SU-DHL-6 (cell line): ENCODE measurements at regions not wholly inside any gene's neighbourhood (a gene's known extent, or its start where the extent isn't known, plus 50 kb on each side); places are given as distances from the start of the nearest gene placed in this dataset.
A peak's percentile ranks its signal among the peaks of the same experiment; 100 is the strongest.
"Not testable (repeated sequence)": the region's sequence is repeated elsewhere in the genome, so short reads cannot be mapped to it uniquely, and the experiment has no call there.

Experiments used
- H2AFZ ChIP-seq: fragments of 200-600 bp; sonication (generic); 2 replicates; pipeline ENCODE4 v1.6.1; 2014; ENCODE audit warnings: low read depth, mild to moderate bottlenecking, moderate library complexity, mixed read lengths, antibody characterized with exemption, low read length; ENCODE audit not compliant: severe bottlenecking
- H3F3A ChIP-seq: fragments of 200-600 bp; shearing (Covaris generic); 2 replicates; pipeline ENCODE4 v1.6.0; 2016; ENCODE audit warnings: antibody characterized with exemption, mild to moderate bottlenecking; ENCODE audit not compliant: insufficient read depth
- H3K27ac ChIP-seq: fragments of 200-600 bp; sonication (generic); 2 replicates; pipeline ENCODE4 v1.5.1; 2016; ENCODE audit warnings: low read depth, mild to moderate bottlenecking, low read length, moderate library complexity, mixed read lengths
- H3K27me3 ChIP-seq: fragments of 200-600 bp; sonication (generic), shearing (Covaris generic); 2 replicates; pipeline ENCODE4 v1.6.0; 2014; ENCODE audit warnings: mild to moderate bottlenecking, low read length
- H3K36me3 ChIP-seq: fragments of 200-600 bp; sonication (generic); 2 replicates; pipeline ENCODE4 v1.6.1; 2014; ENCODE audit warnings: mild to moderate bottlenecking, low read length, mixed read lengths
- H3K4me2 ChIP-seq: fragments of 300-600, 200-600 bp; shearing (Covaris generic), sonication (generic); 2 replicates; pipeline ENCODE4 v1.6.0; 2014; ENCODE audit warnings: low read length, low read depth, mild to moderate bottlenecking; ENCODE audit not compliant: poor library complexity, severe bottlenecking
- H3K4me3 ChIP-seq: fragments of 200-600 bp; sonication (generic); 2 replicates; pipeline ENCODE4 v1.5.1; 2014; ENCODE audit warnings: antibody characterized with exemption, low read length, mild to moderate bottlenecking, mixed read lengths; ENCODE audit not compliant: insufficient read depth, poor library complexity, severe bottlenecking
- H3K79me2 ChIP-seq: fragments of 200-600 bp; sonication (generic); 2 replicates; pipeline ENCODE4 v1.6.1; 2014; ENCODE audit warnings: mild to moderate bottlenecking, low read length, moderate library complexity; ENCODE audit not compliant: insufficient read depth
- H3K9ac ChIP-seq: fragments of 200-600 bp; sonication (generic); 2 replicates; pipeline ENCODE4 v1.7.0; 2014; ENCODE audit warnings: mild to moderate bottlenecking, low read length
- H3K9me2 ChIP-seq: fragments of 200-600 bp; sonication (generic); replicated peaks from 2 replicates; pipeline ENCODE4 v1.6.1; 2014; ENCODE audit warnings: low read length; ENCODE audit not compliant: insufficient read depth
- H3K9me3 ChIP-seq: fragments of 200-600 bp; sonication (generic); 2 replicates; pipeline ENCODE4 v1.6.1; 2014; ENCODE audit warnings: low read length, mixed read lengths; ENCODE audit not compliant: insufficient read depth
- H4K20me1 ChIP-seq: fragments of 200-600 bp; sonication (generic); 2 replicates; pipeline ENCODE4 v1.6.1; 2014; ENCODE audit warnings: low read depth, mild to moderate bottlenecking, antibody characterized with exemption, low read length, moderate library complexity, mixed read lengths
- EZH2phosphoT487 ChIP-seq: fragments of 200-600 bp; sonication (generic), shearing (Covaris generic); conservative IDR thresholded peaks from 2 replicates; pipeline ENCODE4 v1.6.1; 2018; ENCODE audit warnings: mild to moderate bottlenecking, antibody characterized with exemption, low read length, moderate library complexity, mixed read lengths
- TF ChIP-seq, protein P1 (sequence below): fragments of 200-600 bp; sonication (generic); IDR thresholded peaks from one replicate; pipeline ENCODE4 v1.5.1; 2017; ENCODE audit warnings: antibody characterized with exemption, mild to moderate bottlenecking, low read length, moderate library complexity; ENCODE audit not compliant: insufficient read depth, poor library complexity, severe bottlenecking

DNA sequence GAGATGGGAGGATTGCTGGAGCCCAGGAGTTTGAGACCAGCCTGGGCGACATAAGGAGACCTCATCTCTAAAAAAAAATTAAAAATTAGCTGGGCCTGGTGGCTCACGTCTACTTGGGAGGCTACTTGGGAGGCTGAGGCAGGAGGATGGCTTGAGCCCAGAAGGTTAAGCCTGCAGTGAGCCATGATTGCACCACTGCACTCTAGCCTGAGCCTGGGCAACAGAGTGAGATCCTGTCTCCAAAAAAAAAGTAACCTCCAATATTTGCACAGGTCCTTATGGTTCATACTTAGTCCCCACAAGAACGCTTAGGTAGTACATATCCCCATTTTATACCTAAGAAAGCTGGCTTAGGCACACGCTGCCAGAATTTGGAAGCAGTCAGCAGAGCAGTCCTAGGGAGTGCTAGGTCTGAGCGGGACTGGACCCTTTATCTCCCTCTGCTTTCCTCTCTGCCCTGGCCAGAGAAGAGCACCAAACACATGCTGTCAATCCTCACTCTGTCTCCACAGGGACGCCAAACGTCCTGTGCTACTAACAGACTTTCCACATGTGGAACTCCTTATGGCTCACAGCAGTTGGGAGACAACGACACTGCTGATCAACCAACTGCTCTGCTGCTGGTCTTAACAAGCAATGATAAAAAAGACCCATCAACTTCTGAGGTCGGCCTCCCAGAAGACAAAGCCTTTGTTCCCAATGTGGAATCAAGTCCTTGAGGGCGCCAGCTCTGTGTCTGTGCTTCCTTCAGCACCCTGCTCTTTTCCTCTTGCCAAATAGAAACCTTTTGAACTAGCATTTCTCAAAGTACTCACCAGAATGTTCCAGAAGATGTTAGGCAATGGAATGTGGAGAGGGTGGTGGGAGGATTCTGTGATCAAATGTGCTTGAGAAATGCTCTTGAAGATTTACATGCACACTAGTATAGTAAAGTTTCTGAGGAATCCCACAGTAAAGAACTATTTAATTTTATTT lies 226.3 kb upstream of the DTNBP1 start:
- H3K9me2 ChIP-seq = no peaks in the 10 kb centered on the region
- no peaks in the 10 kb centered on the region for H3K9me3 ChIP-seq
- no peaks in the 10 kb centered on the region; the same call in 1 of the 2 replicates for H3K27me3 ChIP-seq
- no peak overlapping the region for H3K9ac ChIP-seq
- H4K20me1 ChIP-seq = no peaks in the 10 kb centered on the region
- H2AFZ ChIP-seq = no peak overlapping the region
- no peaks in the 10 kb centered on the region for H3K79me2 ChIP-seq
- H3K4me2 ChIP-seq = no peak overlapping the region
- H3K4me3 ChIP-seq = no peak overlapping the region
- H3K36me3 ChIP-seq = no peaks in the 10 kb centered on the region
- H3K27ac ChIP-seq = no peak overlapping the region
- no peak for TF ChIP-seq EZH2phosphoT487
- TF ChIP-seq, protein P1, sequence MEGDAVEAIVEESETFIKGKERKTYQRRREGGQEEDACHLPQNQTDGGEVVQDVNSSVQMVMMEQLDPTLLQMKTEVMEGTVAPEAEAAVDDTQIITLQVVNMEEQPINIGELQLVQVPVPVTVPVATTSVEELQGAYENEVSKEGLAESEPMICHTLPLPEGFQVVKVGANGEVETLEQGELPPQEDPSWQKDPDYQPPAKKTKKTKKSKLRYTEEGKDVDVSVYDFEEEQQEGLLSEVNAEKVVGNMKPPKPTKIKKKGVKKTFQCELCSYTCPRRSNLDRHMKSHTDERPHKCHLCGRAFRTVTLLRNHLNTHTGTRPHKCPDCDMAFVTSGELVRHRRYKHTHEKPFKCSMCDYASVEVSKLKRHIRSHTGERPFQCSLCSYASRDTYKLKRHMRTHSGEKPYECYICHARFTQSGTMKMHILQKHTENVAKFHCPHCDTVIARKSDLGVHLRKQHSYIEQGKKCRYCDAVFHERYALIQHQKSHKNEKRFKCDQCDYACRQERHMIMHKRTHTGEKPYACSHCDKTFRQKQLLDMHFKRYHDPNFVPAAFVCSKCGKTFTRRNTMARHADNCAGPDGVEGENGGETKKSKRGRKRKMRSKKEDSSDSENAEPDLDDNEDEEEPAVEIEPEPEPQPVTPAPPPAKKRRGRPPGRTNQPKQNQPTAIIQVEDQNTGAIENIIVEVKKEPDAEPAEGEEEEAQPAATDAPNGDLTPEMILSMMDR = no peak
- no peaks in the 10 kb centered on the region for H3F3A ChIP-seq

DNA sequence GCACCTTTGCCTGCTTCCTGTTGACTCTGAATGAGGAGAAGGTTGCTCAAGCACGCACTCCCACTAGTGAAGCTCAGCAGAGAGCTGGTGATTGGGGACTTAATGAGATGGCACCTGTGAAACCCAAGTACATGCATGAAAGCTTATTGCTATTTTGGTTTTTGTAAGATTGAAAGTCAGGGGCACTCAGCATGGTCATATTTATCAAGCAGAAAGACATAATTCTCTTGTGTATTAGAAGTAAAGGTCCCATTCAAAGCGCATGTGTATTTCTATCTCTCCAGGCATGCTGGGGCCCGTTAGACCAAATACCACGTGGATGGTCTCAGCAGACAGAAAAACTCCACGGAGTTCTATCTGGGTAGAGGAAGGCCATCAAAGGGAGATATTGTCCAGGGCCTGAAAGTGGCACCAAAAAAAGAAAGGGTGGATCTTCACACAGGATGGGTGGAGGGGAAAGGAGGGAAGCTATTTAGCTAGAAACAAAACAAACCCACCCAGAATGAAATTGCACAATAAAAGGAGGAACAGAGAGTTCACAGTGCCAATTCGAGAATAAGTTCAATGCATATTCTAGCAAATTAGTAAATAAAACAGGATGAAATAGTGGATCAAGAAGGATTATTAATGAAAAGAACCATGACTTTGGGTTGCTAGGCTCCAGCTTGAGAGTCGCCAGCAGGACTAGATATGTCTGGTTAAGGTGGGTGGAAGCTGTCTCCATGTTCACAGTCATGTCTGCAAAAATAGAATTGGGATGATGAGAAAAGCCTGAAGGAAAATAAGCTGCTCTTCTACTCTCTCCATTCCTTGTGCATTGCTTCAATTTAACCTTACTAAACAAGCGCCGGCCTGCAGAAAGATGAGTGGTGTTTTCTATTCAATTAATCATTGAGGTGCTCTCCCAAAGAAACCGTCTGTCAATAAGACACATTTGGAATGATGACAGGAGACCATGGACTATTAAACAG lies 224.9 kb upstream of the DTNBP1 start:
- Histone ChIP-seq H3K36me3 (no peaks in the 10 kb centered on the region), H4K20me1 (no peaks in the 10 kb centered on the region), H3K9me3 (no peaks in the 10 kb centered on the region), H3F3A (no peaks in the 10 kb centered on the region), H3K4me3 (no peak overlapping the region), H3K9ac (no peak overlapping the region), H3K4me2 (no peak overlapping the region), H3K27me3 (no peaks in the 10 kb centered on the region; the same call in 1 of the 2 replicates), H2AFZ (peak overlapping the region; percentile 18), H3K9me2 (no peaks in the 10 kb centered on the region), H3K79me2 (no peaks in the 10 kb centered on the region), H3K27ac (no peak overlapping the region)
- TF ChIP-seq, protein P1 = no peak
- no peak for TF ChIP-seq EZH2phosphoT487

DNA sequence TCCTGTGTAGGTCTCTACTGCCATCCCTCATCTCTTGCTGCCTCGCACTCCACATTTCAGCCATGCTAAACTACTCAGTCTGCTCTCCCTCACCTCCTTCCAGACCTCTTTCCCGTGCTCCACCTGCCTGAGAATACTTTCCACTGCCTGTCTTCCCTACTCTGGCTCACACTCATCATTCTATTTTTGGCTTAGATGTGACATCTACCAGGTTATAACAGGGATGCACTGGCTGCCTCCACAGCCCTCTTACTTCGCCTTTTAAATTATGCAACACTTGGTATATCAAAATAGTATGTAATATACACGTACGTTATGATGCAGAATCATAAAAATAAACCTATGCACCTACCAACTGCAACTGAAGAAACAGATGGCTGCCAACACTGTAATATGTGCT lies 222.8 kb upstream of the DTNBP1 start:
- no peaks in the 10 kb centered on the region for H3F3A ChIP-seq
- H2AFZ ChIP-seq = no peak overlapping the region
- no peaks in the 10 kb centered on the region for H3K9me2 ChIP-seq
- H3K27me3 ChIP-seq = no peaks in the 10 kb centered on the region; the same call in 1 of the 2 replicates
- no peaks in the 10 kb centered on the region for H3K79me2 ChIP-seq
- no peak overlapping the region for H3K4me2 ChIP-seq
- H3K9ac ChIP-seq = no peak overlapping the region
- H3K27ac ChIP-seq = no peak overlapping the region
- TF ChIP-seq, protein P1 = no peak
- no peak for TF ChIP-seq EZH2phosphoT487
- H3K4me3 ChIP-seq = no peak overlapping the region
- no peaks in the 10 kb centered on the region for H4K20me1 ChIP-seq
- no peaks in the 10 kb centered on the region for H3K9me3 ChIP-seq
- no peaks in the 10 kb centered on the region for H3K36me3 ChIP-seq

DNA sequence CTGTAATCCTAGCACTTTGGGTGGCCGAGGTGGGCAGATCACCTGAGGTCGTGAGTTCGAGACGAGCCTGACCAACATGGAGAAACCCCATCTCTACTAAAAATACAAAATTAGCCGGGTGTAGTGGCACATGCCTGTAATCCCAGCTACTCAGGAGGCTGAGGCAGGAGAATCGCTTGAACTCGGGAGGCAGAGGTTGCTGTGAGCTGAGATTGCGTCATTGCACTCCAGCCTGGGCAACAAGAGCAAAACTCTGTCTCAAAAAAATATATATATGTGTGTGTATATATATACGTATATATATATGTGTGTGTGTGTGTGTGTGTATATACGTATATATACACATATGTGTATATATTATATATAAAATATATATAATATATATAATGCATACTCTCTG lies 220.8 kb upstream of the DTNBP1 start:
- not testable (repeated sequence) for H3K27me3 ChIP-seq, H3K9ac ChIP-seq, H3K9me3 ChIP-seq, H3K79me2 ChIP-seq, H3K27ac ChIP-seq, H3K36me3 ChIP-seq, H3F3A ChIP-seq, H3K4me2 ChIP-seq, H3K9me2 ChIP-seq, H4K20me1 ChIP-seq, H2AFZ ChIP-seq, H3K4me3 ChIP-seq
